HK-2 (cell line): ENCODE measurements at regions not wholly inside any gene's neighbourhood (a gene's known extent, or its start where the extent isn't known, plus 50 kb on each side); places are given as distances from the start of the nearest gene placed in this dataset.
A peak's percentile ranks its signal among the peaks of the same experiment; 100 is the strongest.

Experiments used
- DNase-seq: peaks from one replicate; pipeline ENCODE4 v3.0.0-alpha.2; 2018; ENCODE audit not compliant: unreplicated experiment

DNA sequence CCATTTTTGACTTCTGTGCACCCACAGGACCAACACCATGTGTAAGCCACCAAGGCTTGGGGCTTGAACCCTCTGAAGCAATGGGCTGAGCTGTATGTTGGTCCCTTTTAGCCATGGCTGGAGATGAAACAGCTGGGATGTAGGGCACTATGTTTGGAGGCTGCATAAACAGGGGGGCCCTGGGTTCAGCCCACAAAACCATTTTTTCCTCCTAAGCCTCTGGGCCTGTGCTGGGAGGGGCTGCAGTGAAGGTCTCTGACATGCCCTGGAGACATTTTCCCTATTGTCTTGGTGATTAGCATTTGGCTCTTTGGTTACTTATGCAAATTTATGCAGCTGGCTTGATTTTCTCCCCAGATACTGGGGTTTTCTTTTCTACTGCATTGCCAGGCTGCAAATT lies 144.9 kb downstream of the ZNF326 start:
- no peak for DNase-seq

DNA sequence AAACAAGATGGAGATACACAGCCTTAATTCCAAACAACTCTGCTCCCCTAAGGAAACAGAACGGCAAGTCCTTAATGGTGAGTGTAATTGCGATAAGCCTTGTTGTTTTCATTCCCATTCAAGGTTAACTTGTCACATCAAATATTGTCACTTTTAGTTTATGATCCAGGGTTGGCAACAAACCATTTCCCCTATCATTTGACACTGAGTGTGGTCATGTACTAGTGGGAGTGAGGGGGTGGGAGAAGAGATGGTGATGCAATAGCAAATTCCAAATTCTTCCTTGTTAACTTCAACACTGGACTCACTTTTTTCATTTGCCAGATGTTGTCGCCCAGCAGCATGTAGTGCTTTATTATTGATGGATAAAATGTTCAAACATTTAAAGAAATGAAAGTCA lies 140.4 kb downstream of the ZNF326 start:
- no peak for DNase-seq

DNA sequence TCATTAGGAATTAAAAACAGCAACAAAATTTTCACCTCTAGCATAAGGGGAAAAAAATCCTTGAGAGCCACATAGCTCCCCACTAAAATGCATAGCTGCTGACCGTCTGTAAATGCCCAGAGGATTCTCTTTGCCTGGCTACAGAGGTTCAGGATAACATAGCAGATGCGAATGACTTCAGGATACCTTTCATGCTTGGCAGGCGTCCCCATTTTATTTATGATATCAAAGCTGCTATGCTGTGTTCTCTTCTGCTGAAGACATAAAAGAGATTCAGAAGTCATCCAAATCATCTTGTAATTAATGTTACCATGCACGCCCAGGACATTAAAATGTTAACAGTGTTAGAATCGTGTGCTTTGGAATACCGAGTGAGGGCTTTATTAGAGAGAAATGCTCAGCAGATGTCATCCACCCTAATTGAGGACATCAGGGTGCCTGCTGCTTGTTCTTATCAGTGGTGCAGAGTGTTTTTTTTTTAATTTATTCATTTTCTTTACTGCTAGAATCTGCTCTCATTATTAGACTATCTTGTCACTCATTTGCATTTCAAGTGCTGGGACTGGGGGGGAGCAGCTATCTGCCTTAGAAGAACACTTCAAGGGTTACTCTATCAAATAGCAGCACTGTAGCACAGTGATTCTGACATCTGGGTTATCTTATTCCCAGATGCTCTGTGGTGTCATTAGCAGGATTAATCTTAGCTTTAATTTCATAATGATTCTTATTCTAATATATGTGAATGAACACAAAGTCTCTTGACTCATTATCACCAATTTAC lies 139.5 kb downstream of the ZNF326 start:
- no peak for DNase-seq

DNA sequence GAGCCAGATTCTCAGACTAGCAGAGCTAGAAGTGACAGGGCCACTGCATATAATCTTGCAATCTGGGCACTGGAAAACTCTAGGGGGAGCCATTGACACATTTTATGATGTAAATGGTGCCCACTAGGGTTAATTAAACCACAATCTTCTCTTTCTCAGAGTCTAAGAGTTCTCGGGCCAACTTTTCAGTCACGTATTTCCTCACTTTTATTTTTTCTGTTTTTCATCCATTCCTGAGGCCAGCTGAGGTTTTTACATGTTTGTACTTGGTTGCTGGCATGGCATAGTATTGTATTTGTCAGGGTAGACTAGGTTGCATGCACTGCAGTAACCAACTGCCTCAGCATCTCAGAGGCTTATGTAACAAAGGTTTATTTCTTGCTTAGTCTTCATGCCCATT lies 138.2 kb downstream of the ZNF326 start:
- DNase-seq, result peak; percentile 7

DNA sequence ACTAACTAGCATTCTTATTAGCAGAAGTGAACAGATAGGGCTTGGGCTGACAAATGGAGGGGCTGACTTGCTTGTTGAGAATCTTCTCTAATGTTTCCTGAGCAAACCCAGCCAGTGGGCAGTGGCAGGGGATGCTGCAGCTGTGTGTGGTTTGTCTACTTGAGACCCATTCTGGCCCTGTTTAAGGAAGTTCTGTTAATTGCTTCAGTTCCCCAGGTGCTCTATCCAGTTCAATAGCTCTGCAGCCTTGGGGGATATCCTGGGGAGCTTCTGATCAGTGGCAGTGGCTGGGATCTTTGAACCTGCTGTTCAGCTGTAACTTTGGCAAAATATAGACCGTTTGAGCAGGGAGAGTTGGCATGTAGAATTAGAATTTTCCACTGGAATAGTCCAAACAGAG lies 137.4 kb downstream of the ZNF326 start:
- no peak for DNase-seq

DNA sequence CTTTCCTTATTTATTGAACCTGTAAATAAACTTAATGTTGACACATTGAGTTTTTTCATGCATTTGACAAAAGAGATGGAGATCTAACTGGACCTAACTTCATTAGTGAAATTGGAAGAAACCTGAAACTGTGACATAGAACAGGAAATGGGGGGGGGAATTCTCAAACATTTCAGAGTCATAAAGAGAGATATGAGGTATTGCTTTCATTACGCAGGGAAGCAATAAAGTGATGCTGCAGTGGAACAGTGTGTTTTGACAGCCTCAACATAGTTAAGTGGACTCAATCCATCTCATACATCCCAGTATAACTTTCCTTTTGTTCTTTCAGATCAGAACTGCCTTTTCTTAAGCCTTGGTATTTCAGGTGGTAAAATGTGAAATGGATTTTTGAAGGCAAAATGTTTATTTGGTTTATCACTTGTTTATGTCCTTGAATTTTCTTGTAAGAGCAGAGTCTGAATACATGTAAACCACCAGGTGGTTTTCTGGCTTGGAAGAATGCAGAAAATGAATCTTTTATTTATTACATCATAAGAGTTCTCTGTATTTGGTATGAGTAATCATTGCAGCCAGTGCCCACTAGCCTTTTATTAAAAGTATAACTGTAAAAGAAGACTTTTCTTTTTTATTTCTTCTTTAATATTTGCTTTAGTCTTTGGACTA lies 132.5 kb downstream of the ZNF326 start:
- DNase-seq, result no peak

DNA sequence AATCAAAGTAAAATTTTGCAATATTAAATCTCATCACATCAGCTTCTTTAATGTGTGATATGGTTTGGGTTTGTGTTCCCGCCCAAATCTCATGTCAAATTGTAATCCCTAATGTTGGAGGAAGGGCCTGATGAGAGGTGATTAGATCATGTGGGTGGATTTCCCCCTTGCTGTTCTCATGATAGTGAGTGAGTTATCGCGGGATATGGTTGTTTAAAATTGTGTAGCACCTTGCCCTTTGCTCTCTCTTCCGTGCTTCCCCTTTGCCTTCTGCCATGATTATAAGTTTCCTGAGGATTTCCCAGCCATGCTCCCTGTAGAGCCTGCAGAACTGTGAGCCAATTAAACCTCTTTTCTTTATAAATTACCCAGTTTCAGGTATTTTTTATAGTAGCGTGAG lies 131.9 kb downstream of the ZNF326 start:
- no peak for DNase-seq

DNA sequence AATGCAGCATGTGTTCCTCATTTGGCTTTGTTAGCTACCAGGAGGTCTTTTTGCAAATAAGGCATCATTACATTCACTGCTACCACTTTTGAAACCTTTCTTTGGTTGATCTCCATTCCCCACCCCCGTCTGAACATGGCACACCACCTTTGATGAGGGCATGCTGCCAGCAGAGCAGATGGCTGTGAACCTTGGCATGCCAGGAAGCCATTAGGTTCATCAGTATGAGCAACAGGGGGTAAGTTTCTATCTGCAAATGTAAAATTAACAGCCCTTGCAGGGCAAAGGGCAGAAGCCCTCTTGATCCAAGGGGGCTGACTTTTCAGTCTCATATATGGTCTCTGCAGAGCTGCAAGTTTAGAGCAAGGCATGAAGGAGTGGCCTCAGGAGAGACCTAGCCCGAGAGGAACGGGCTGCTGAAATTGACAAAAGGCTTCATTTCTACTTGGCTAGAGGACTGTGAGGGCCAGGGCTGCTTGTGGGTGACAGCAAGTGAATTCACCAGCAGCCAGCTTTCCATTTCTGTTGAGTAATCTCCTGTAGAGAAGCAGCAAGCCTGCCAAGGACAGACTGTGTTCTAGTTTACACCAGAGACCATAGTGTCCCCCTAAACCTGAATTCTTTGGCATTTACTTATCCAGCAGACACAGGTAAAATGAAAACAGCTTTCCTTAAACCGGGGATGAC lies 127.9 kb downstream of the ZNF326 start:
- no peak for DNase-seq

DNA sequence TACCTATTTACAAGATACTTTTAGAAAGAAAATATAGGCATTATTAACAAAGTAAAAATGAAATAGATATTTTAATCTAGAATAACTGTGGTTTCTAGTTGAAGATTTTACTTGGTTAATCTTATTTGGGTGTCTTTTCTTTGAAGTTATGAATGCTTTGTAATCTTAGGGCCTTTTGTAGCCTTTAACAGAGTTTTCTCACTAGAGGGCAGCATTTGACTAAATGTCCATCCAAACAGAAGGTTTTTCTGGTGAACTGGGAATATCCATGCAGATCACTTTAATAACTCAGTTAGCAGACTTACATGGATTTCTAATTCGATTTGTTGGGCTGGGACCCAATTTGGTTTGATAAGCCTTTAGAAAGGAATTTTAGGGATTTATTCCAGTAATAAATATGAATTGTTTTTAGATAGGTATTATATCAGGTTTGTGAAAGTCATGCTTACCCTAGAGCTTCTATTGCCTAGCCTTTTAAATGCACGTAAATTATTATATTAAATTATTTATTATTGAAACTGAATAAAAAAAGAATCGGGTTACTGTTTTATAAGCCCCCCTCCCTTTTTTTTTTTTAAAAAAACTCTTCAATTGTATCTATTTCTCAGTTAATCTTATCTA lies 119.7 kb downstream of the ZNF326 start:
- DNase-seq, result no peak

DNA sequence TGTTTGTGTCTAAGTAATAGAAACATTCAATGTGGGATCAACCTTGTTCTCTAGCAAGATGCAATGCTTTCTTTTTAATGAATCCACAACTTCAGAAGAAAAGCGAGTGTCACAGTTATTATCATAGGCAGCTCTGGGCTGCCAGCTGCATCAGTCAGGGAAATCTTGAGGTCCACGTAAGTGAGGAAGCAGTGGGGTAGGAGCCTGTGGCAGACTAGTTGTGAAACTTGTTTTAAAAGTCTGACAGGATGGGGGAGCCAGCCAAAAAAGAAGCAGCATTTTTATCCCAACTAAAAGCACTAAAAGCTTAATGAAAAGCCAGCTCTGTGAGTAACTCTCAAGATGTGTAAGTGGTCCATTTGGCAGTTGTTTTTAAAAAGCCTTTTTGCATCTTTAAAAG lies 113.1 kb downstream of the ZNF326 start:
- DNase-seq, result no peak

DNA sequence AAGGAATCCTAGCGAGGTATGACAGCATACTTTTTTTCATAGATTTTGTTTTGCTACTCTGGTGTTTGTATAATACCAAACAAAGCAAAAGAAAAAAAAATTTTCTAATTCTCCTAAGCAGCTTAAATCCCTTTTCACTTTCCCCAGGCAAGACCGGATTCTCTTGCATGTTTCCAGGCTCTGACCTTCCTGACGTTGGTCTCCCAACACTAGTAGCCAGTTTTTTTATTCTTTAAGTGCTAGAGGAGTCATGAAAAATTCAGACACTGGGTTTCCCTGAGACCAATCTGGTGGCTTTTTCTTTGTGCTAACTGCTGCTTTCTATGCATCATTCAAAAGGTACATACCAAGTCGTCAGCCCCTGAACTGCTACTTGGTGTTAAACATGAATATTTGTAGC lies 111.4 kb downstream of the ZNF326 start:
- no peak for DNase-seq

DNA sequence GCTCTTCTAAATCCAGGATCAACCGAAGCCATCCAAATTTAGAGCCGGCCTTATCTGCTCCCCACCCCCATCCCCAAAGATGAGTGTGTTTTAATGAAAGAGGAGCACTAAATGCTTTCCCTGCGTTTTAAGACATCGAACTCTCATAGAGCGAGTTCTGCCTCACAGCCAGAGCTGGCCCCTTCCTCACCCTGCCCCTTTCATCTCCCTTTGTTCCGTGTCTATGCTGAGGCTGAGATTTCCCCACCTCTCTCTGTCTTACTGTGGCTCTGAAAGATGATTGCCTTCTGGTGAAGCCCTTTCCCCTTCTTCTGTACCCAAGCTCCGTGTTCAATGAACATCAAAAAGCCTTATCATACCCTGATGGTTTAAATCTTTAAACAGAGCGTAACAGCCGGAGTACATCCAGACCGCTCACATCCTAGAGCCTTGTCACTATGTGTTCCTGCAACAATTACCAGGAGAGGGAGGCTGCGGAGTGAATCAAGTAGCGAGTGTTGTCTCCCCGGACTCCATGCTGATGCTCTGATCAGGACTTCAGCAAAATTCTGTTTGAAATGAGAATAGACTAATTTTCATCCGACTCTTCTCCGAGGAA lies 110.1 kb downstream of the ZNF326 start:
- DNase-seq, result no peak

DNA sequence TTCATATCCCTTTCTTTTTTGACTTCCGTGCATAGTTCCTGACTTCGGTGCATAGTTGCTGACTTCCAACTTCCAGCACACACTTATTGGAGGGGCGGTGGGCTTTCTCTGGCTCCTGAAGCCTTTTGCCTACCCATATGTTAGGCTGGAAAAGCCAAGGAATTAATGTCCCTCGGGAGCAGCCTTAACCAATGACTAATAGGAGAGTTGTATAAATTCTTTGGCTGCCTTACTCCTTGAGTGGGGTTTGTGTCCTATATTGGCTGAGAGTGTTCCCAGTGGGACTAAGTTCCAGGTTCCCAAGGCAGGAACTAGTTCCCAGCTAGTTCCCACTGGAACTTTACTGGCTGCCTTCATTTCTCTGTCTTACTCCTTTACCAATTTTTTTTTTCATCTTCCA lies 105.7 kb downstream of the ZNF326 start:
- no peak for DNase-seq

DNA sequence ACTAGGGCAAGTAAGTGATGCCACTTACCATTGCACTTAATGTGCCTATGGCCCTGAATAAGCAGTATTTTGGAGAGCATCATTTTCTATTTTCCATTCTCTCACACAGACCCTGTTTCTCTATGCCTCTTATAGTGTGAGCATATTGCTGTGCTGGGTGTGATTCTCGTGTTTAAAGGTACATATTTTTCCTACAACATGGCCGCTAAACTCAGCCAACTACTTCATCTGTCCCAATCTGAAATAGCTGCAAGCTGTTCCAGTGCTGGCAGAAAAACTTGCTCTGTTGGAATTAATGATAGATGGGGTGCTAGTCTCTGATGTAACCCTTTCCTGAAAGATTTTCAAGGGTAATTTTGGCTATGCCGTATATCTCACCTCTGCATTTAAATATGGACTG lies 97.5 kb downstream of the ZNF326 start:
- DNase-seq, result no peak
